Activated CD8-positive, alpha-beta T cell treated with anti-CD3 and anti-CD28 coated beads for 36 hours (primary cell): ENCODE measurements at regions not wholly inside any gene's neighbourhood (a gene's known extent, or its start where the extent isn't known, plus 50 kb on each side); places are given as distances from the start of the nearest gene placed in this dataset.

Experiments used
- ATAC-seq: fragments of 200-7000 bp; cut with Tn5 transposase; one replicate; pipeline ENCODE4 v1.10.0; 2021; ENCODE audit warnings: mild to moderate bottlenecking, moderate library complexity
- CTCF ChIA-PET: fragments of 350-600 bp; sonication (Branson Sonifier 250); formaldehyde crosslinking; loops from one replicate; lab custom pipeline; 2021; ENCODE audit warnings: antibody characterized with exemption; lab: Charles Lee
- POLR2A ChIA-PET: fragments of 350-600 bp; sonication (Branson Sonifier 250); formaldehyde crosslinking; loops from one replicate; lab custom pipeline; 2021; ENCODE audit warnings: antibody characterized with exemption; lab: Charles Lee
- DNase-seq: peaks from one replicate; pipeline ENCODE4 v3.0.0-alpha.2; 2020
- H3K27ac Mint-ChIP-seq: one replicate; pipeline ENCODE4 v1.8.0; 2021; ENCODE audit warnings: mild to moderate bottlenecking, mixed read lengths
- H3K27me3 Mint-ChIP-seq: one replicate; pipeline ENCODE4 v1.8.0; 2021; ENCODE audit warnings: mixed read lengths
- H3K36me3 Mint-ChIP-seq: one replicate; pipeline ENCODE4 v1.8.0; 2021; ENCODE audit warnings: low read depth, mixed read lengths
- H3K4me1 Mint-ChIP-seq: one replicate; pipeline ENCODE4 v1.8.0; 2021; ENCODE audit warnings: low read depth, mixed read lengths
- H3K4me3 Mint-ChIP-seq: one replicate; pipeline ENCODE4 v1.8.0; 2021; ENCODE audit warnings: mild to moderate bottlenecking, moderate library complexity, mixed read lengths
- H3K9me3 Mint-ChIP-seq: one replicate; pipeline ENCODE4 v1.8.0; 2021; ENCODE audit warnings: mixed read lengths
- CTCF ChIP-seq: fragments of 200-600 bp; IDR thresholded peaks from one replicate; pipeline ENCODE4 v1.8.0; 2022; ENCODE audit warnings: antibody characterized with exemption, mild to moderate bottlenecking
- intact Hi-C: fragments of 100-400 bp; cut with micrococcal nuclease; formaldehyde crosslinking; loops from one replicate; pipeline ENCODE4 v1.10.0; 2022

GRCh38 chr3:78079514-78079913 is 1039.6 kb downstream of the ROBO2 start:
- Mint-ChIP-seq H3K36me3 (no peaks in the 10 kb centered on the region), H3K9me3 (peaks cover 7% of the 10 kb centered on the region)
- CTCF ChIA-PET, result no interaction called here

GRCh38 chr3:78086150-78086549 is 1046.3 kb downstream of the ROBO2 start:
- Mint-ChIP-seq H3K27me3 (no peaks in the 10 kb centered on the region), H3K27ac (no peak overlapping the region), H3K4me1 (no peaks in the 10 kb centered on the region), H3K36me3 (no peaks in the 10 kb centered on the region), H3K9me3 (peaks cover 3% of the 10 kb centered on the region), H3K4me3 (no peak overlapping the region)
- intact Hi-C loops, result no loop called here
- POLR2A ChIA-PET, result no interaction called here
- CTCF ChIA-PET, result no interaction called here
- ATAC-seq (no peak), DNase-seq (no peak)
- no peak for TF ChIP-seq CTCF

More at GRCh38 chr3:78079514-78079913, 1039.6 kb downstream of the ROBO2 start:
- Mint-ChIP-seq H3K4me3 (no peak overlapping the region), H3K27me3 (no peaks in the 10 kb centered on the region), H3K4me1 (no peaks in the 10 kb centered on the region), H3K27ac (no peak overlapping the region)
- no peak for DNase-seq
- intact Hi-C loops, result no loop called here
- ATAC-seq, result no peak
- POLR2A ChIA-PET, result no interaction called here
- no peak for TF ChIP-seq CTCF

GRCh38 chr3:78087134-78087533 is 1047.2 kb downstream of the ROBO2 start:
- no peak for TF ChIP-seq CTCF
- H3K36me3 Mint-ChIP-seq, result no peaks in the 10 kb centered on the region
- no peak overlapping the region for H3K4me3 Mint-ChIP-seq
- CTCF ChIA-PET, result no interaction called here
- H3K27ac Mint-ChIP-seq, result no peak overlapping the region
- no peaks in the 10 kb centered on the region for H3K4me1 Mint-ChIP-seq
- POLR2A ChIA-PET, result no interaction called here
- DNase-seq (no peak), ATAC-seq (no peak)
- intact Hi-C loops, result no loop called here
- peaks cover 5% of the 10 kb centered on the region for H3K9me3 Mint-ChIP-seq
- no peaks in the 10 kb centered on the region for H3K27me3 Mint-ChIP-seq

GRCh38 chr3:78088006-78088405 is 1048.1 kb downstream of the ROBO2 start:
- CTCF ChIA-PET, result no interaction called here

GRCh38 chr3:78090382-78090781 is 1050.5 kb downstream of the ROBO2 start:
- no peak for ATAC-seq
- Mint-ChIP-seq H3K27me3 (no peaks in the 10 kb centered on the region), H3K27ac (no peak overlapping the region), H3K36me3 (no peaks in the 10 kb centered on the region), H3K4me1 (no peaks in the 10 kb centered on the region), H3K9me3 (peaks cover 11% of the 10 kb centered on the region), H3K4me3 (no peak overlapping the region)
- no peak for DNase-seq
- intact Hi-C loops, result no loop called here
- TF ChIP-seq CTCF, result no peak
- CTCF ChIA-PET, result no interaction called here
- POLR2A ChIA-PET, result no interaction called here

More at GRCh38 chr3:78088006-78088405, 1048.1 kb downstream of the ROBO2 start:
- intact Hi-C loops, result no loop called here
- no peak for TF ChIP-seq CTCF
- no peaks in the 10 kb centered on the region for H3K27me3 Mint-ChIP-seq
- H3K4me1 Mint-ChIP-seq, result no peaks in the 10 kb centered on the region
- ATAC-seq (no peak), DNase-seq (no peak)
- H3K27ac Mint-ChIP-seq, result no peak overlapping the region
- POLR2A ChIA-PET, result no interaction called here
- H3K9me3 Mint-ChIP-seq, result peaks cover 8% of the 10 kb centered on the region
- H3K36me3 Mint-ChIP-seq, result no peaks in the 10 kb centered on the region
- no peak overlapping the region for H3K4me3 Mint-ChIP-seq
